ENCODE measurements at regions not wholly inside any gene's neighbourhood (a gene's known extent, or its start where the extent isn't known, plus 50 kb on each side); places are given as distances from the start of the nearest gene placed in this dataset.
"Not testable (repeated sequence)": the region's sequence is repeated elsewhere in the genome, so short reads cannot be mapped to it uniquely, and the experiment has no call there.

DNA sequence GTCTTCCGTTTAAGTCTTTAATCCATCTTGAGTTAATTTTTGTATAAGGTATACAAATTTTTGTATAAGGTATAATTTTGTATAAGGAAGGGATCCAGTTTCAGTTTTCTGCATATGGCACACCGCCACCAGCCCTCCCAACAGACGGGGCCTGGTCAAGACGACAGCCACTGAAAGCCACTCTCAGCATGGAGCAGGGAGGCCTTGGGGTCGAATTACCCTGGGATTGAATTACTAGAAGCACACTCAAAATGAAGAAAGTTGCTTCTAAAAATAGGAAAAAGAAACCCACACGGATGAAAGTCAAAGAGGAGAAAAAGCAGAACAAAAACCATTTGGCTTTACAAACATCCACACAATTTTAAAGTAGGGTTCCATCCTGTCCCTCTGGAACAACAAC lies 586.2 kb upstream of the ADAMTS16 start:
- DNase-seq (ENCODE audit: low spot score) = no peak

DNA sequence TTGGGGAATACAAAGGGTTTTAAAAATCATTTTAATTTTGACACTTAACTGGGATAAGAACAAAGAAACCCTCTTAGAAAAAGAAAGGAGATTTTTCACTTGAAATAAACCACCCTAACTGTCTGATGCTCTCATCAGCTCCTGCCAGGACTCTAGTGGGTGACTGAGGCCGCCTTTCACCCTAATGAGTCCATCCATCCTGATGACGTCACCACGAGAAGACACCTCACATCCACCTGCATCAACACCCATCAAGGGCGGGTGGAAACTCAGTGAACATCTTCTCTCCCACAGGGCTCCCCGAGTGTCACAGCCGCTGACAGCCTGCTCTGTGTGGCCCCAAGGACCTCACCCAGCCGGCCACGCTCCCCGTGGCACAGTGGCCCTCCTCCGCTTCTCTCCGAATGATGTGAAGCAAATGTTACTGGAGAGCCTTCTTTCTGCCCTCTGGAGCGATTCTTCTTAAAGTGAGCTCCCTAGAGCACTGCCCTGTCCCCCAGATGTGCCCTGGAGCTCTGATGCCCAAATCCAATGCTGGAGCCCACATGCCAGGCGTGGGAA lies 584.3 kb upstream of the ADAMTS16 start:
- DNase-seq (ENCODE audit: low spot score) = no peak

DNA sequence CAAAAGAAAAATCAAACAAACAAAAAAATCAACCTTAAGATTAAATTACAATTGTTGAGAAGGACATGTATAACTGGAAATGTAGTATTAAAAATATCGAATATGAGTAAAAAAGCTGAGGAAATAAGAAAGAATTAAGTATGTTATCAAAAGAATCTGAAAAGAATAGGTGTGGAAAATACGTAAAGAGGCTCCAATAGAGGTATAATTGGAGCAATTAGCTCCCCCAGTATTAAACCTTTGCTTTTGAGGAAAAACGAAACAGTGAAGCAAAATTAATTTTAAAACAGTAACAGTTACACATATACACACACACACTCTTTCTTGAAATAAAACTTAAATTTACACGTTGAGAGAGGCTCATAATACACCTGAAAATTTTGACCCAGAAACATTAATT lies 578.7 kb upstream of the ADAMTS16 start:
- DNase-seq (ENCODE audit: low spot score) = no peak

GRCh38 chr5:4563400-4563799 lies 576.7 kb upstream of the ADAMTS16 start:
- peak; percentile 31 for DNase-seq (ENCODE audit: low spot score)

DNA sequence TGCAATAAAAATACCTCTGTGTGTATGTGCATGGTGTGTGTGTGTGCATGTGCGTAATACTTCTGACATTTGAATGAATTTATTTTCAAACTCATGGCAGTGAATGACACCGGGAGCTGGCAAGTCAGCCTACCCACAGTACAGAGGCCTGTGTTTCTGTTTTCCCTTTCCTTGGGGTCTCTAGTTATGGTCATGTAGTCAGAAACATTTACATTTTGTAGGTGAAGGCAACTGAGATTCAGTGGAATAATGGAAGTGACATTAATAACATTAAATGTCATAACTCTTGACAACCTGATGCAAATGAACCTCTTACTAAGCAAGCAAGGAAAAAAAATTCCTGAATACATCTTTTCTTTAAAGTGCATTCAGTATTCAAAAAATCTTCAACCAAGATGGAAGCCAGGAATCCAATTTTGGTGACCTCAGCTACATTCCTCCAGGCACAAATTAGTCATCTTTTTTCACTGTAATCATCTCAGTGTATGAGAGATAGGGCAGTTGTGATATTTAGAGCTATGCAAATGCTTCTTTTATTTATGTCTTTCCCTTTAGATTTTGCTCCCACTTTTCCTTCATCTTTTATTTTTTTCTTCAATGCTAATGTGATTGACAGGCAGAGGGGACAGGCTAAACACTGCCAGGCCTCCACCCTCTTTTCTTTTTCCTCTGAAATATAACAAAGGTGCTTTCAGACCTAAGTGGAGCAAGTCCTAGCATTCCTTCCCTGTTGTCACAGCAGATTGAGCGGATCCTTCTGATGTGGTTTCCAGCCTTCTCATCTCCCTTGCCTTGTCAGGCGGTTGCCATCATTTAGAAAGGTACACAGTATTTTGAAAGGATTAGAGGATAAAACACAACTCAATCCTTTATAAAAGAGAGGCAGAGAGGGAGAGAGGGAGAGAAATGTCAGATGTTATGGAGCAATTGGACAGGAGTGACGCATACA lies 569.8 kb upstream of the ADAMTS16 start:
- no peak for DNase-seq (ENCODE audit: low spot score)

DNA sequence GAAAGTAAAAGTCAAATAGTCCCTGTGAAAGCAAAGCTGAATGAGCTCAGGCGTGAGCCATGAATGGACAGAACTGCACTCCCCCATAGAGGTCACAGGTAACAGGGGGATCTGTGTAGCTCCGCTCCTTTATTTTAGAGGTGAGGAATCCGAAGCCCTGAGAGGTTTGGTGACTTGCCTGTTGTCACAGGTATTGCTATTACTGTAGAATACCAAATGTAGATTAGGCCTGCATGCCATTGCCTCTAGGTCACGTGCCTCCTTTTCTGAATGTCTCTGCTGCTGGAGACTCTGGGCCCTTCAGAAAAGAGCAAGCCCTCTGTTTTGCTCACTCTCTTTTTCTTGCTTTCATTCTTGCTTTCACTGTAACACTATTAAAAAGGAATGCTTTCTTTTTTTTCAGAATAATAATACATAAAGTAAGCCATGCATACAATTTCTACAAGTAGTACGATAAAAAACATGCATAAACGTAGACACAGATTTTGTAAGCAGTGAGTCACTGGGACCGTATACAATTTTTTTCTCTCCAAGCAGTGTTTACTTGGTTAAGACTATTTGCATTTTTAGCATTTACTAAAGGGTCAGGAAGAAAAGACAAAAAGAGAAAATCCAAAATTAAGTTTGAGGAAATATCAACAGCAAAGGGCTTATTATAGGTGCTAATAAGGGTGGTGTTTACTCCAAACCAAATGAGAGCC lies 568.7 kb upstream of the ADAMTS16 start:
- DNase-seq (ENCODE audit: low spot score) = no peak

- no peak for DNase-seq (ENCODE audit: low spot score)
Measured at GRCh38 chr5:4572311-4573100, 567.6 kb upstream of the ADAMTS16 start.

DNA sequence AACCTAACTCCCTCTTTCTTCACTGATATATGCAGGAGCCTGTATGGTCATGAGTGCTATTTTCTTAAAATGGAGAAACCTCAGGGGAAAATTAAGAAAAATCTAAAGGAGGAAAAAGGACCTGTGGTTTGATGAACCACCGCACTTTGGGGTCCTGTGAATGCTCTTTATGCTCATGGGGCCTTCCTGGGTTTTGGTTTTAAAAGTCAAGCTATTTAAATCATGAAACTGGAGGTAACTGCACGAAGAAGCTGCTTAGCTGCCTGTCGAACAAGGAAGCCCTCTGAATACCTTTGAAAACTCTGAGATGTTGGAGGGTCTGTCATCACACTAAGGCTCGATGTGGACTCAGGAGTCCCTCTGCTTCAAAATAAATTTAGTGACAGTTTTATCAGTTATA lies 564.5 kb upstream of the ADAMTS16 start:
- no peak for DNase-seq (ENCODE audit: low spot score)

GRCh38 chr5:4576161-4576748 lies 563.9 kb upstream of the ADAMTS16 start:
- no peak for DNase-seq (ENCODE audit: low spot score)

GRCh38 chr5:4576908-4577307 lies 563.2 kb upstream of the ADAMTS16 start:
- DNase-seq (ENCODE audit: low spot score) = no peak

DNA sequence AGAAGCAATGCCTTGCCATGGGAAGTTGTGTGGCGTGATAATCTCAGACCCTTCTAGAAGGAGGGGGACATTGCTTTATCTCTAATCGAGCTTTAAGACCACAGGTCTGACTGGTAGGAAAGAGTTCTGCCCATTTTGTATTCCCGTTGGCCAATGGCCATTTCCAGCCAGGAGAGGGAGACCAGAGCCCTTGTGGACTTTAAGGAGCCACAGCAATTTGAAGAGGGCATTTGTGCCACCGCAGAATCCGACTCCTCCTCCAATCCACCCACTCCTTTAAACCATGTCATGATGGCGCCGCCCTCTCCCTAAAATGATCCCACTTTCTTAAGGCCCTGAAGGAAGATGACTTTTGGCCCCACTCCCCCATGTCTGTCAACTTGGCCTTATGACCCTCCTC lies 560.5 kb upstream of the ADAMTS16 start:
- DNase-seq (ENCODE audit: low spot score) = no peak

- no peak for DNase-seq (ENCODE audit: low spot score)
Measured at GRCh38 chr5:4580772-4581171, 559.4 kb upstream of the ADAMTS16 start.

GRCh38 chr5:4581289-4581688 lies 558.8 kb upstream of the ADAMTS16 start:
- no peak for DNase-seq (ENCODE audit: low spot score)

DNA sequence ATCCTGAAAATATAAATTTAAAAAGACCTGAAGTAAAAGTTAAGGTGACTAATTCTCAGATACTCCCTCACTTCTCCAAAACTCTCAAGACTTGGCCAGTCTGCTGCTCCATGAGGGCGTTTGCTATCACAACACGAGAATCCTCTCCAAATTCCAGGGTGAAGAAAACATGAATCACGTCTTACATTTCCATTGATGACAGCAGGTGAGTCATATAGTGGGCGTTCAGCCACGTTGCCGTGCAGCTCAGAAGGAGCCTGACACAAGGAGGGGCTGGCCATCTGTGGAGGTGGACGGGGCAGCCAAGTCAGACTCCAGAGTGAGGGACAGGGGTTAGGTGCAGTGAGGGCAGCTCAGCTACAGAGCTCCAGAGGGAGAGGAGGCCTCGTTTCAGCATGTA lies 555.1 kb upstream of the ADAMTS16 start:
- DNase-seq (ENCODE audit: low spot score) = no peak

GRCh38 chr5:4613440-4613839 lies 526.7 kb upstream of the ADAMTS16 start:
- DNase-seq (ENCODE audit: low spot score) = no peak

GRCh38 chr5:4614088-4614487 lies 526.0 kb upstream of the ADAMTS16 start:
- no peak for DNase-seq (ENCODE audit: low spot score)

DNA sequence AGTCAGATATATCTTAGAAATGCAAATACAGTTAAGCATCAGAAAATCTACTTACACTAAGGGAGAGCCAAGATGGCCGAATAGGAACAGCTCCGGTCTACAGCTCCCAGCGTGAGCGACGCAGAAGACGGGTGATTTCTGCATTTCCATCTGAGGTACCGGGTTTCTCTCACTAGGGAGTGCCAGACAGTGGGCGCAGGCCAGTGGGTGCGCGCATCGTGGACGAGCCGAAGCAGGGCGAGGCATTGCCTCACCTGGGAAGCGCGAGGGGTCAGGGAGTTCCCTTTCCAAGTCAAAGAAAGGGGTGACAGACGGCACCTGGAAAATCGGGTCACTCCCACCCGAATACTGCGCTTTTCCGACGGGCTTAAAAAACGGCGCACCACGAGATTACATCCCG lies 524.8 kb upstream of the ADAMTS16 start:
- DNase-seq (ENCODE audit: low spot score) = not testable (repeated sequence)

- no peak for DNase-seq (ENCODE audit: low spot score)
Measured at GRCh38 chr5:4625206-4625896, 514.8 kb upstream of the ADAMTS16 start.

GRCh38 chr5:4627131-4627530 lies 513.0 kb upstream of the ADAMTS16 start:
- DNase-seq (ENCODE audit: low spot score) = no peak

DNA sequence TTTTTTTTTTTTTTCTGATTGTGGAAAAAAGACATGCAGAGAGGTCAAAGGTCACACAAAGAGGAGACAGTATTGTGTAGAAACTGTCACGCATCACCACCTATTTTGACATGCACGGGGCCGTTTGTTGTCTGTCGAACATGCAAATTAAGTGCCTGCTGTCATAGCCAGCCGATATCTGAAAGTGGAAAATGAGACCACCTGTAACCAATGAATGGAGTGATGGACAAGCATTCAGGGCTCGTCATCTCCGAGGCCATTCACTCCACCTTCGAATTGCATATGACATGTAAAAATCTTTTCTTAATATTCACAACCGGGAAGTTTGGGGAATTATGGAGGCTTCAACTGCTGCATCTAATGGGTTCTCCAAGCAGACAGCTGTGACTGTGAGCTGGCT lies 512.2 kb upstream of the ADAMTS16 start:
- no peak for DNase-seq (ENCODE audit: low spot score)
